Upper lobe of left lung (tissue), 6 donors: ENCODE measurements at regions not wholly inside any gene's neighbourhood (a gene's known extent, or its start where the extent isn't known, plus 50 kb on each side); places are given as distances from the start of the nearest gene placed in this dataset.

ENCODE experiments used
- ATAC-seq, 2 donors: fragments of 200-7000 bp; cut with Tn5 transposase; one replicate each; pipeline ENCODE4 v1.9.1; 2022; ENCODE audit warnings: mild to moderate bottlenecking in 2 of 2, moderate library complexity in 2 of 2; ENCODE audit not compliant: low FRiP score in 2 of 2
- DNase-seq, 2 donors: peaks; one replicate each; pipeline ENCODE4 v3.0.0-alpha.2; 2019 to 2020
- H3K27ac ChIP-seq, 4 donors: fragments of 200-600 bp; sonication (generic); one replicate each; pipeline ENCODE4 v1.5.1; 2016 to 2019
- H3K27me3 ChIP-seq, 4 donors: fragments of 200-600 bp; sonication (generic); one replicate each; pipeline ENCODE4 v1.5.1; 2017 to 2019
- H3K36me3 ChIP-seq, 4 donors: fragments of 200-600 bp; sonication (generic); one replicate each; pipeline ENCODE4 v1.5.1; 2016 to 2019
- H3K4me1 ChIP-seq, 4 donors: fragments of 200-600 bp; sonication (generic); one replicate each; pipeline ENCODE4 v1.5.1; 2018 to 2019
- H3K4me3 ChIP-seq, 4 donors: fragments of 200-600 bp; sonication (generic); one replicate each; pipeline ENCODE4 v1.5.1; 2017 to 2019; ENCODE audit warnings: mild to moderate bottlenecking in 2 of 4, moderate library complexity in 1 of 4
- H3K9me3 ChIP-seq, 4 donors: fragments of 200-600 bp; sonication (generic); one replicate each; pipeline ENCODE4 v1.5.1; 2018 to 2019
- EP300 ChIP-seq, 4 donors: sonication (generic); formaldehyde crosslinking; IDR thresholded peaks; one replicate each; pipeline ENCODE4 v1.5.1; 2017; ENCODE audit warnings: antibody characterized with exemption in 4 of 4, control low read depth in 2 of 4
- POLR2A ChIP-seq, 4 donors: fragments of 450-650 bp; IDR thresholded peaks; one replicate each; pipeline ENCODE4 v1.5.1; 2016 to 2017; ENCODE audit warnings: antibody characterized with exemption in 4 of 4, mild to moderate bottlenecking in 2 of 4
- POLR2AphosphoS5 ChIP-seq, 2 donors: sonication (generic); formaldehyde crosslinking; IDR thresholded peaks; one replicate each; pipeline ENCODE4 v1.5.1; 2017; ENCODE audit warnings: antibody characterized with exemption in 2 of 2
- WGBS, 2 donors: methylation state at CpG; one replicate each; pipeline ENCODE4 v1.1.5; 2017 to 2018; 5-methylcytosine and 5-hydroxymethylcytosine counted together
- TF ChIP-seq, protein P1 (sequence below), 6 experiments: fragments of 450-650 bp in 4 of 6; fragments of 200-600 bp in 2 of 6; sonication (generic) in 2 of 6; IDR thresholded peaks; one replicate each; pipeline ENCODE4 v1.5.1; 2016 to 2019; ENCODE audit warnings: antibody characterized with exemption in 6 of 6
- donor health status: DM: no; HTN: no; CAD: no; lungs with moderate emphysema.
- donor health status: DM: no; HTN: yes; CAD: no; lungs with severe emphysema.

DNA sequence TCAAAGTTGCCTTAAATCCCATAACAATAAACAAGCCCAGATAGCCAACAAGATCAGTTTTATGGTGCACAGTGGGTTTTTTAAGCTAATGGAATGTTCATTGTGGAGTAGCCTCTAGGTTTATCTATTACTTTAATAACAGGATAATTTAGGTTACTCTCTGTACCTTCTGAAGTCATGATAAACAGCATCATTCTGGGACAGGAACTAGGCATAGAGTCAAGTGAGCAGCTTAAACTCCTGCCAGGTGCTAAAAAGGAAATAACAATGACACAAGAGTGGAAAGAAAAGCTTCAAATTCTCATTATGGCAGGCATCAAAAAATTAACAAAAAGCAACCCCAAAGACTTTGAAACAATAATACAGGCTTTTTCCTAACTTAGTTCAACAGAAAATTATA is 228.8 kb downstream of the HACE1 start:
- no peaks in the 10 kb centered on the region for H3K27me3 ChIP-seq
- no peak overlapping the region for H3K4me3 ChIP-seq
- DNase-seq (no peak), ATAC-seq (no peak)
- H3K27ac ChIP-seq, result peak overlapping the region in 2 of 4 donors; percentile 23 to 50
- H3K36me3 ChIP-seq, result no peaks in the 10 kb centered on the region
- peaks cover 0 to 5% (median 0%) of the 10 kb centered on the region in 4 donors for H3K4me1 ChIP-seq
- TF ChIP-seq POLR2AphosphoS5 (IDR thresholded peaks at IDR 0.05), result no peak
- TF ChIP-seq EP300 (IDR thresholded peaks at IDR 0.05), result no peak
- TF ChIP-seq, protein P1, sequence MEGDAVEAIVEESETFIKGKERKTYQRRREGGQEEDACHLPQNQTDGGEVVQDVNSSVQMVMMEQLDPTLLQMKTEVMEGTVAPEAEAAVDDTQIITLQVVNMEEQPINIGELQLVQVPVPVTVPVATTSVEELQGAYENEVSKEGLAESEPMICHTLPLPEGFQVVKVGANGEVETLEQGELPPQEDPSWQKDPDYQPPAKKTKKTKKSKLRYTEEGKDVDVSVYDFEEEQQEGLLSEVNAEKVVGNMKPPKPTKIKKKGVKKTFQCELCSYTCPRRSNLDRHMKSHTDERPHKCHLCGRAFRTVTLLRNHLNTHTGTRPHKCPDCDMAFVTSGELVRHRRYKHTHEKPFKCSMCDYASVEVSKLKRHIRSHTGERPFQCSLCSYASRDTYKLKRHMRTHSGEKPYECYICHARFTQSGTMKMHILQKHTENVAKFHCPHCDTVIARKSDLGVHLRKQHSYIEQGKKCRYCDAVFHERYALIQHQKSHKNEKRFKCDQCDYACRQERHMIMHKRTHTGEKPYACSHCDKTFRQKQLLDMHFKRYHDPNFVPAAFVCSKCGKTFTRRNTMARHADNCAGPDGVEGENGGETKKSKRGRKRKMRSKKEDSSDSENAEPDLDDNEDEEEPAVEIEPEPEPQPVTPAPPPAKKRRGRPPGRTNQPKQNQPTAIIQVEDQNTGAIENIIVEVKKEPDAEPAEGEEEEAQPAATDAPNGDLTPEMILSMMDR (IDR thresholded peaks at IDR 0.05), result no peak
- no peak for TF ChIP-seq POLR2A (IDR thresholded peaks at IDR 0.05)
- no peaks in the 10 kb centered on the region for H3K9me3 ChIP-seq

DNA sequence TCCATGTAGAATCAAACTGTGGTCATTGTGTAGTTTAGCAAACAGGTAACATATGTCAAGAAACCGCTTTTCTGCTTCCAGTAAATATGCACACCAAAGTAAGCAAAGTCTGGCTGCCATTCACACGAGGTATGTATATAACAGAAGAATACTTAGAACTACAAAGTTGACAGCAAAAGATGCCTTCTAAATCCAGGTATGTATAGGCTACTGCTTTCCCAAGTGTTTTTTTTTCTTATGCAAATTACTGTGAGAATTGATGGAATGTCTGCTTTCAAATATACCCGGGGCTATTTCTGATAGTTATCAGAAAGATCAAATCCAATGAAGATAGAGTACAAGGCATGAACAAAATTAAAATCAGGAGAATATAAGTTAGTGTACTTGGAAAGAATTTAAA is 229.2 kb downstream of the HACE1 start:
- Histone ChIP-seq H3K27ac (peak overlapping the region in 2 of 4 donors; percentile 23 to 50), H3K4me1 (peaks cover 0 to 5% (median 0%) of the 10 kb centered on the region in 4 donors), H3K9me3 (no peaks in the 10 kb centered on the region), H3K27me3 (no peaks in the 10 kb centered on the region), H3K4me3 (no peak overlapping the region), H3K36me3 (no peaks in the 10 kb centered on the region)
- 57 to 59% methylated on average over 3 of the region's 3 CpGs for WGBS, 2 donors
- TF ChIP-seq POLR2A (IDR thresholded peaks at IDR 0.05) (no peak), EP300 (IDR thresholded peaks at IDR 0.05) (no peak), POLR2AphosphoS5 (IDR thresholded peaks at IDR 0.05) (no peak)
- TF ChIP-seq, protein P1 (IDR thresholded peaks at IDR 0.05), result no peak
- DNase-seq, result no peak
- no peak for ATAC-seq

DNA sequence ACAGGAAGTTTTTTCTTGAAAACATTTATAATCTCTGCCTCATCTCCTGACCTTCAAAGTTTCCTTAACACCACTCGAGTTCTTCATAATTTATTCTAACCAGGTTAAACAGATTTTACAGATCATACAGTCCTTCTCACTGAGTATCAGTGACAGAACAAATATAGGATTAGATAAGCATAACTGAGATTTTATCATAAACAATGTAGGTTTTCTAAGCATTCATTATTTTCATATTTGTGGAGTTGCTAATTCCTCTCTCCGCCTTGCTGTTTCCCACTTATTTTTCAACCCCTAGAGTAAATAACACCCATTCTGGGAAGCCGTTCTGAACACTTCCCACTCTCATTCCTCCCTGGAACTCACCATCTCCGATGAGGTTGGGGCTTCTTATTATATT is 229.9 kb downstream of the HACE1 start:
- Histone ChIP-seq H3K27me3 (no peaks in the 10 kb centered on the region), H3K36me3 (no peaks in the 10 kb centered on the region), H3K9me3 (no peaks in the 10 kb centered on the region), H3K4me1 (peaks cover 0 to 5% (median 0%) of the 10 kb centered on the region in 4 donors), H3K4me3 (no peak overlapping the region), H3K27ac (peak overlapping the region in 2 of 4 donors; percentile 23 to 52)
- ATAC-seq (no peak), DNase-seq (no peak)
- 53 to 63% methylated on average over 4 of the region's 4 CpGs for WGBS, 2 donors
- TF ChIP-seq EP300 (IDR thresholded peaks at IDR 0.05) (no peak), POLR2A (IDR thresholded peaks at IDR 0.05) (no peak), POLR2AphosphoS5 (IDR thresholded peaks at IDR 0.05) (no peak)
- TF ChIP-seq, protein P1 (IDR thresholded peaks at IDR 0.05), result no peak

DNA sequence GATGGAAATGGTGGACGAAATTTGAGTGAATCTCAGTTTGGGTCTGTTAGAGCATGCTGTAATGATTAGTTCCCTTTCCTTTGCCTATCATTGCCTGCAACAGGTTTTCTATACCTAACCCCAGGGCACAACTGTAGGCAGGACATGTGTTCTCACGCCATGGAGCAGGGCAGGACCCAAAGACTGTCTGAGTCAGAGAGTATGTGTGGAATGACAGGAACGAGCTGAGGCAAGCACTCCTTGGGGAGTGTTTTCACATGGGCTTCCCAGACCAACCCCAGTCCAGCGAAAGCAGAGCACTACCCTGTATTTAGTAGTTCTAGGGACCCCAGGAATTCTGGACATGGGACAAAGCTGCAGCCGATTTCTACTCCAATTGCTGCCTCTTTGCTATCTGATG is 234.2 kb downstream of the HACE1 start:
- WGBS, 2 donors, result 71 to 84% methylated on average over 5 of the region's 5 CpGs
- no peak for TF ChIP-seq POLR2AphosphoS5 (IDR thresholded peaks at IDR 0.05)
- TF ChIP-seq EP300 (IDR thresholded peaks at IDR 0.05), result no peak
- no peak for TF ChIP-seq POLR2A (IDR thresholded peaks at IDR 0.05)
- ATAC-seq (peak in 1 of 2 donors; percentile 55), DNase-seq (no peak)
- peaks cover 0 to 11% (median 4%) of the 10 kb centered on the region in 4 donors for H3K4me1 ChIP-seq
- no peaks in the 10 kb centered on the region for H3K36me3 ChIP-seq
- H3K9me3 ChIP-seq, result no peaks in the 10 kb centered on the region
- H3K27ac ChIP-seq, result no peak overlapping the region
- H3K4me3 ChIP-seq, result no peak overlapping the region
- H3K27me3 ChIP-seq, result no peaks in the 10 kb centered on the region

DNA sequence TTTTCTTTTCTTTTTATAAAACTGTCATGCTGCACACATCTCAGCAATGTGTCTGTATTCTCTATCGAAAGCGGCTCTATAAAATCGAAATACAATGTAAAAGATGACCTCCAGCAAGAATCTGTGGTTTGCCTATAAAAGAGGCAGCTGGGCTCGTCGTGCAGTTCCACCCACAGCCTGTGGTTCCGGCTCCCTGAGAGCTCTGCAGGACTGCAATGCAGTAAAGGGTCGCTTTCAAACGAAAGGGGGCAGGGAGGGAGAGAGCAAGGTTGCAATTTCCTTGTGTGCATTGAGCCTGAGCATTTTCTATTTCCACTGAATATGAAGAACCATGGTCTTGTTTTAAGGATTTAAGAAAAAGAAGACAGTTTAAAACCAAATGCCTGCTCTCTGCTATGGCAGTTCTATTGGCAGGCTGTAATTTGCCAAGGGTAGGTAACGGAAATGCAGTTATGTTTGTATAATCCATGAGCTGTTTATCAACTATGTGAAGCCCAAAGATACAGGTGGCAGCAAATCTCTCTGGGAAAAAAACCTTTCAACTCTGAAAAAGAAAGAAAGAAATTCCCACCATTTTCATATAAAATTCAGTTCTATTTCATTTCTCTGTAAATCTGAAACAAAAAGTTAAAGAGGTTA is 236.5 kb downstream of the HACE1 start:
- no peak overlapping the region for H3K27ac ChIP-seq
- no peaks in the 10 kb centered on the region for H3K36me3 ChIP-seq
- H3K27me3 ChIP-seq, result no peaks in the 10 kb centered on the region
- TF ChIP-seq POLR2A (IDR thresholded peaks at IDR 0.05), result no peak
- TF ChIP-seq, protein P1 (IDR thresholded peaks at IDR 0.05), result peak in 2 of 6 experiments; percentile 7 to 8
- TF ChIP-seq POLR2AphosphoS5 (IDR thresholded peaks at IDR 0.05), result no peak
- 53 to 54% methylated on average over 9 of the region's 9 CpGs for WGBS, 2 donors
- no peak overlapping the region for H3K4me3 ChIP-seq
- ATAC-seq (no peak), DNase-seq (no peak)
- no peaks in the 10 kb centered on the region for H3K9me3 ChIP-seq
- peaks cover 0 to 11% (median 1%) of the 10 kb centered on the region in 4 donors for H3K4me1 ChIP-seq
